Omental fat pad (tissue), 3 donors: ENCODE measurements at regions not wholly inside any gene's neighbourhood (a gene's known extent, or its start where the extent isn't known, plus 50 kb on each side); places are given as distances from the start of the nearest gene placed in this dataset.

Source experiments
- ATAC-seq: fragments of 150-250 bp; one replicate; pipeline ENCODE4 v1.9.1; 2016; ENCODE audit warnings: mild to moderate bottlenecking, moderate library complexity; ENCODE audit not compliant: low FRiP score
- DNase-seq: peaks from one replicate; pipeline ENCODE4 v3.0.0-alpha.2; 2019; ENCODE audit warnings: low spot score
- TF ChIP-seq, protein P1 (sequence below), 3 donors: fragments of 450-650 bp; IDR thresholded peaks; one replicate each; pipeline ENCODE4 v1.5.1; 2016 to 2017; ENCODE audit warnings: antibody characterized with exemption in 3 of 3, mild to moderate bottlenecking in 3 of 3, moderate library complexity in 2 of 3

DNA sequence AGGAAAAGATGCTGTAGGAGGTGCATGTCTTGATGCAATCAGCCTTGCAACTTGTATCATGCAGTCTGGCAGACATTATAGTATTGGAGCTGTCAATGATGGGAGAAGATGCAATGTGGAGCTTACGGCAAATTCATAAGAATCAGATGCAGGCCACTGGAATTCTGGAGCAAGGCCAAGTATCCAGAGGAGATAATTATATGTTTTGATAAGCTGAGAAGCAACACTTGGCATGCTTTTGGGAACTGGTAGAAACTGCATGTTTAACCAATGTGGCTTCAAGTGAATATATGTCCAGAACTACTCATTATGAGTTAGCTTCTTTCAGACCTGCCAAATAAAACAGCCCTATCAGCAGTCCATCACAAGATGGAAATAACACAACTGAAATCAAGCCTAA is 249.1 kb upstream of the PPFIA2 start:
- no peak for DNase-seq
- no peak for ATAC-seq
- TF ChIP-seq, protein P1, sequence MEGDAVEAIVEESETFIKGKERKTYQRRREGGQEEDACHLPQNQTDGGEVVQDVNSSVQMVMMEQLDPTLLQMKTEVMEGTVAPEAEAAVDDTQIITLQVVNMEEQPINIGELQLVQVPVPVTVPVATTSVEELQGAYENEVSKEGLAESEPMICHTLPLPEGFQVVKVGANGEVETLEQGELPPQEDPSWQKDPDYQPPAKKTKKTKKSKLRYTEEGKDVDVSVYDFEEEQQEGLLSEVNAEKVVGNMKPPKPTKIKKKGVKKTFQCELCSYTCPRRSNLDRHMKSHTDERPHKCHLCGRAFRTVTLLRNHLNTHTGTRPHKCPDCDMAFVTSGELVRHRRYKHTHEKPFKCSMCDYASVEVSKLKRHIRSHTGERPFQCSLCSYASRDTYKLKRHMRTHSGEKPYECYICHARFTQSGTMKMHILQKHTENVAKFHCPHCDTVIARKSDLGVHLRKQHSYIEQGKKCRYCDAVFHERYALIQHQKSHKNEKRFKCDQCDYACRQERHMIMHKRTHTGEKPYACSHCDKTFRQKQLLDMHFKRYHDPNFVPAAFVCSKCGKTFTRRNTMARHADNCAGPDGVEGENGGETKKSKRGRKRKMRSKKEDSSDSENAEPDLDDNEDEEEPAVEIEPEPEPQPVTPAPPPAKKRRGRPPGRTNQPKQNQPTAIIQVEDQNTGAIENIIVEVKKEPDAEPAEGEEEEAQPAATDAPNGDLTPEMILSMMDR (IDR thresholded peaks at IDR 0.05), result no peak

DNA sequence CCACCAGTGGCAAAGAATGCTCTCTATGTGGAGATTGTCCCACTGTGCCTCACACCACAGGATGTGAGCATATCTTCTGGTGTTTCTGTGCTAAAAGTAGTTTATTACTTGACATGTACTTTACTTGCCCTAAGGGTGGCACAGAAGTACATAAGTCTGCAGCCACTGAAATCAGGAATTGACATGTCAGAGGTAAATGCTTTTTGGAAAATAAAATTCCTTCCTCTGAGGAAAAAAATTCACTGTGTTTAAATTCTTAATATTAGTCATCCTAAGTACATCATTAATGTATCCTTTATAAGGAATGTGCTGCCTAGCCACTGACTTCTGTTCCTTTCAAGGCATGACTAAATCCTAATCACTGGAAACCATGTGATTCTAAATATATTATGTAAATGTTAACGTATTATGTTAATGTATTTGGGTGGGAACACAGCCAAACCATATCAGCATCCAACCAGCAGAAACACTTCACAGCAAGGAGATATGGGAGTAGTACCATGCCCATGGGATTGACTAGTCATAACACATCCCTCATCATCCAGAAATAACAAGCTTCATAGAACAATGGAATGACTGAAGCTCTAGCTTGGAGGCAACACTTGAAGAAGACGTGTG is 239.7 kb upstream of the PPFIA2 start:
- TF ChIP-seq, protein P1 (IDR thresholded peaks at IDR 0.05), result no peak
- no peak for DNase-seq
- no peak for ATAC-seq

DNA sequence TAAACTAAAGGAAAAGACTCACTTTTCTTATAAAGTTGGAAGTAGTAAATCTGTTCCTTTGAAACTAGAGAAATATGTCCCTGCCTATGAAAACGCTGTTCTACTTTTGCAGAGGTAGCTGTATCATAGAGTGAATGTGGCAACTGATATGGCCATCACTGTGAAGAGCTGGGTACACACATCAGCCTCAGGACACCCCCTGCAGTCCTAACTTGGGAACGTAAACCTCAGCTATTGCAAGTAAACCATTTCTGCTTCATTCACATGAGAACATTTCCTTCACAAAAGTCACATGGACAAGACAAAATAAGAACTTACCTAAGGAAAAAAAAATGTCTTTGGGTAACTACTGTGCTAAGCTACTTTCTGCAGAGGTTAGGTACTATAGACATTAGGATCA is 233.3 kb upstream of the PPFIA2 start:
- TF ChIP-seq, protein P1 (IDR thresholded peaks at IDR 0.05), result no peak
- no peak for ATAC-seq

DNA sequence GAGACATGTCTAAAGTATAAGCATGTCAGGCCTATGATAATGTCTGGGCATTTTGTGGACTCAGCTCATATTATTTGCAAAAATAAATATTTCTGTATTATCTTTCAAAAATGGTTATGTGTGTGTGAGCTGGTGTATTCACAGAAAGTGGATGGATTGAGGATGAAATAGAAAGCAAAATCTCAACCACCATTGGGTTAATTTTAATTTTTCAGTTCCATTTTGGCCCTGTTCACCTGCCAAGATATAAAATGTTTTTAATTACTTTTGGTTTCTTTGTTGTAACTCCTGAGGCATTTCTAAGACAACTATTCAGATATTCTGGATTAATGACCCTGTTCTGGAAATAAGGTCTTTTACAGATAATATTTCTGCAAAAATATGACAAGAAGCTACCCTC is 232.7 kb upstream of the PPFIA2 start:
- no peak for DNase-seq
- TF ChIP-seq, protein P1 (IDR thresholded peaks at IDR 0.05), result no peak
- ATAC-seq, result no peak

More for the DNA sequence above, 233.3 kb upstream of the PPFIA2 start:
- no peak for DNase-seq

DNA sequence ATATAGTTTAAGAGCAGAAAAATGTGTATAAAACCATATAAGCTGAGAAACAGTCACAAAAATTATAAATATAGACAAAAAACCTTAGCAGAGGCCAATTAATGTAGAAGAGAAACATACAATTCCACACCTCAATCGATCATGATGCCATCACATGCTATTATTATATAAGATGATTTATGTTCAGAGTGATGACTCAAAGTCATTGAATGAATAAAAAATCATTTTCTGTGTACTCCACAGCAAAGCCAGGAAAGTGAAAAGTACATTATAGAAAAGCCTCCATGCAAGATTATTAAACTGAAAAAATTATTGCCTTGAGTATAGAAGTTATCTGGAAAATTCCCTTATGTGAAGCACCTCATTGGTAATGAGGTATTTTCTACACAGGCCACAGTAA is 229.2 kb upstream of the PPFIA2 start:
- no peak for ATAC-seq
- TF ChIP-seq, protein P1 (IDR thresholded peaks at IDR 0.05), result no peak
- no peak for DNase-seq

DNA sequence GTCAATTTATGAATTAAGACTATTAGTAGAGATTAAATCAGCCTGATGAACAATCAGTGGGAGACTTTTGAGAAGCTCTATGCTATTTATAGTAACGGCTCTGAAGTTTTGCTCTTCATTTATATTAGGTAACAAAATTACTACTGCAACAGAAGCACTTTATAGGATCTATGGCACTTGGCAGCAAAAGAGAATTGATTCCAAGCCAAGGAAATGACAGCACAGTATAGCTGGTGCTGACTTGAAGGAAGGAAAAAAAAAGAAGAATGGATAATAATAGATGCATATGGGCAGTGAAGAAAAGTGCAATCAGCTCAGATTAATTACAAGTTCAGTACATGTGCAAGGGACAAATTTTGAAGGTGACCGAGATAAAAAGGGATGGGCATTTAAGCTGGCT is 228.2 kb upstream of the PPFIA2 start:
- ATAC-seq (no peak), DNase-seq (no peak)
- TF ChIP-seq, protein P1 (IDR thresholded peaks at IDR 0.05), result no peak

DNA sequence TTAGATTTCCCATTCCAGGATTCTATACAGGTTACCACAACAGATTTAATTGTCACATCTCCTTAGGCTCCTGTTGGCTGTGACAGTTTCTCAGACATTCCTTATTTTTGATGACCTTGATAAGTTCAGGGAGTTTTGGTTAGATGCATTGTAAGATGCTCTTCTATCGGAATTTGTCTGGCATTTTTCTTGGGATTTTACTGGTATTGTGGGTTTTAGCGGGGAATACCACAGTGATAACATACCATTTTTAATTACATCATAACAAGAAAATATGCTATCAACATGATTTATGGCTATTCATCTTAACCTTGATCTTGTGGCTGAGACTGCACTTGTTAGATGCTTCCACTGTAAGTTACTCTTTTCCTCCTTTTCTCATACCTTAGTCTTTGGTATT is 217.5 kb upstream of the PPFIA2 start:
- DNase-seq (no peak), ATAC-seq (no peak)
- TF ChIP-seq, protein P1 (IDR thresholded peaks at IDR 0.05), result no peak
